Glomerular visceral epithelial cell (primary cell): ENCODE measurements at regions not wholly inside any gene's neighbourhood (a gene's known extent, or its start where the extent isn't known, plus 50 kb on each side); places are given as distances from the start of the nearest gene placed in this dataset.
A peak's percentile ranks its signal among the peaks of the same experiment; 100 is the strongest.
"Not testable (repeated sequence)": the region's sequence is repeated elsewhere in the genome, so short reads cannot be mapped to it uniquely, and the experiment has no call there.

ENCODE experiments used
- DNase-seq: peaks from one replicate; pipeline ENCODE4 v3.0.0-alpha.2; 2016; ENCODE audit errors: extremely low spot score

DNA sequence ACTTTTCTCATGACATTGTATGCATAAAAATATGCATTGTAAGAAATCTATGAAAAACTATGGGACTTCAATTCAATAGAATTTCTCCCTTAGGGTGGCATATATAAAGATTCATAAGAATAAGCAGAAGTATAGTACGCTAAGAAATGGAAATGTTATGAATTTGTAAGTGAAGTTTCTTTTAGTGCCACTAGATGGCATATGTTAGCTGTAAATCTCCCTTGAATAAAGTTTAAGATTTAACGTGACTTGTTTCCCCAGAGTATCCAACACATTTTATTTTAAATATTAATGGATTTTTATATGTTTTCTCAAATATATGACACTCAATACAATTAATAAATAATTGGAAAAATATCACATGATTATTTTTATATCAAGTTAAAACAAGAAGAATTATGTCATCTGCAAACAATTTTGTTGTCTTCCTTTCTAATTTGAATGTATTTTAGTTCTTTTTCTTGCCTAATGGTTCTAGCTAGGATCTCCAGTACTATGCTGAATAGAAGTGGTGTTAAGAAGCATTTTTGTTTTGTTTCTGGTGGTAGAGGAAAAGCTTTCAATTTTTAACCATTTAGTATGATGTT, 287.2 kb downstream of the HGF start:
- DNase-seq, result no peak

DNA sequence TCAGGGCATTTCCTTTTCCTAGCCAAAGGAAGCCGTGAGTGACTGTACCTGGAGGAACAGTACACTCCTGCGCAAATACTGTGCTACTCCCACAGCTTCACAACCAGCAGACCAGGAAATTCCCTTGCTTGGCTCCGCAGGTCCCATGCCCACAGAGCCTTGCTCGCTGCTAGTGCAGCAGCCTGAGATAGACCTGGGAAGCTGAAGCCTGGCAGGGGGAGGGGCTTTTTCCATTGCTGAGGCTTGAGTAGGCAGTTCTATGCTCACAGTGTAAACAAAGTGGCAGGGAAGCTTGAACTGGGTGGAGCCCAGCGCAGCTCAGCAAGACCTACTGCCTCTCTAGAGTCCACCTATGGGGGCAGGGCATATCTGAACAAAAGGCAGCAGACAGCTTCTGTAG, 291.2 kb downstream of the HGF start:
- DNase-seq, result no peak

DNA sequence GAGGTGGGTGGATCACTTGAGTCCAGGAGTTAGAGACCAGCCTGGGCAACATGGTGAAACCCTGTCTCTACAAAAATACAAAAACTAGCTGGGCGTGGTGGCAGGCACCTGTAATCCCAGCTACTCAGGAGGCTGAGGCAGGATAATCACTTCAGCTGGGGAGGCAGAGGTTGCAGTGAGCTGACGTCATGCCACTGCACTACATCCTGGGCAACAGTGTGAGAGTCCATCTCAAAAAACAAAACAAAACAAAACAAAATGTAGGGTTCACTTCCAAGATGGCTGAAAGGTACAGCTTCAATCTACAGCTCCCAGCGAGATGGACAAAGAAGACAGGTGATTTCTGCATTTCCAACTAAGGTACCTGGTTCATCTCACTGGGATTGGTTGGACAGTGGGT, 291.6 kb downstream of the HGF start:
- not testable (repeated sequence) for DNase-seq

DNA sequence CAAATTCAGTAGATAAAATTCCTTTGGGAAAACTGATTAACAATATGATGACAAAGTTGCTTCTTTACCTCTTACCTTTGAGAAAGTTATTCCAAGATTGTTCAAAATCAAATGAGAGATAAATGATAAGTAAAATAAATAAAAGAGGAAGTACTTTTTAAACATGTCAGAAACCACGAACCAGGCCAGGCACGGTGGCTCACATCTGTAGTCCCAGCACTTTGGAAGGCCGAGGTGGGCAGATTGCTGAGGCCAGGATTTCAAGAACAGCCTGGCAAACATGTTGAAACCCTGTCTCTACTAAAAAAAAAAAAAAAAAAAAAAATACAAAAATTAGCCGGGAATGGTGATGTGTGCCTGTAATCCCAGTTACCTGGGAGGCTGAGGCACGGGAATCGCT, 296.6 kb downstream of the HGF start:
- DNase-seq, result no peak

- DNase-seq, result no peak
These were observed 299.0 kb downstream of the HGF start for GRCh38 chr7:81470724-81471379.

- DNase-seq, result peak; percentile 68
These were observed 299.8 kb downstream of the HGF start for GRCh38 chr7:81469869-81470723.

GRCh38 chr7:81469153-81469868, 300.5 kb downstream of the HGF start:
- DNase-seq, result no peak

DNA sequence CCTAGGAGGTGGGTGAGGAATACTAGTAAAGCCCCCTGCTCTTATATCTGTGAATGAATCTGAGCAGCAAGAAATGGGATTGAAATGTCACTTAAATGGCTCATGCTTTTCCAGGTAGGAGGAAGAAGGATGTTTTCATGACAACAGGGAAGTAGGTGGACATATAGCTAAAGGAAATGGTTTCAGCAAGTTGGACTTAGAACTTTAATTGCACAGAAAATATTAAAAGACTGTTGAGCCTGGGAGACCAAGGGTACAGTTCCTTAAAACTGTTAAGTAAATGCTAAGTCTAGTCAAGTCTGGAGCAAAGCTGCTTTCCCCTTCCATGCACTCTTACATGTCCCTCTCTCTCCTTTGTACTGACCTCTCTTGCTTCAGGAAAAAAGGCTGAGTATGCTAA, 301.3 kb downstream of the HGF start:
- no peak for DNase-seq

- DNase-seq, result no peak
These were observed 301.9 kb downstream of the HGF start for GRCh38 chr7:81467964-81468363.

DNA sequence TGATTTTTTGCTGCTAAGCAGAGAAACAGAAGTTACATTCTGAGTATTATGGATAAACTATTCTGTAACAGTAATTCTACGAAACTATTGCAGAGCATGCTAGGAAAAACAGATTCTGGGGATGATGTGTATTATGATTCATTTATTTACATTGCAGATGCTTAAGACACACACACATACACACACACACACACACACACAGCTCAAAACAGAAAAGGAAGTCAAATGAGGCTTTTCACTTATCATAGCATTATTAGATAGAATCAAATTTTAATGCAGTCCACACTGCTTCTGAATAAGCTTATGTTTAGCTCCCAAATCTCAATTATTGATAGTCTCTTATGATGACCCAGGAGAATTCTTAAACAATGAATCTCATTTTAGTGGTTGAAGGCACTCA, 307.2 kb downstream of the HGF start:
- no peak for DNase-seq

- no peak for DNase-seq
These were observed 309.4 kb downstream of the HGF start for GRCh38 chr7:81460250-81461045.

DNA sequence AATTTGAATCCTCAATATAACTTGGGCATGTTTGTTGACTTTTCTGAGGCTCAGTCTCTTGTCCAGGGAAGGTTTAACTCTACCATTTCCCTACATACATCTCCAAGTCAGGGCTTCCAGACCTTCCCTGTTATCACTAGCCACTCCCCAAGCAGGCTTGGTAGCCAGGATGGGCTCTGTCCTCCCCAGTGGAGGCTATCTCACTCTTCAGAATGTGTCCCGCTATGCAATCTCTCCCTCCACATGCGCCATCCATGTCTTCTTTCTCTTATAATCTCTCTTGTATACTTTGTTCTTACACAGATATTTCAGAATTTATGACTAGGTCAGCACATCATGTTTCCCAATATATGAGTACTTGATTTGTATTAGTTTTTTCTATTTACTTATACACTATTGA, 310.4 kb downstream of the HGF start:
- DNase-seq, result no peak

GRCh38 chr7:81457852-81458522, 311.9 kb downstream of the HGF start:
- peak; percentile 21 for DNase-seq

- DNase-seq, result not testable (repeated sequence)
These were observed 316.1 kb downstream of the HGF start for GRCh38 chr7:81453770-81454169.

- no peak for DNase-seq
These were observed 320.7 kb downstream of the HGF start for GRCh38 chr7:81449105-81449504.

DNA sequence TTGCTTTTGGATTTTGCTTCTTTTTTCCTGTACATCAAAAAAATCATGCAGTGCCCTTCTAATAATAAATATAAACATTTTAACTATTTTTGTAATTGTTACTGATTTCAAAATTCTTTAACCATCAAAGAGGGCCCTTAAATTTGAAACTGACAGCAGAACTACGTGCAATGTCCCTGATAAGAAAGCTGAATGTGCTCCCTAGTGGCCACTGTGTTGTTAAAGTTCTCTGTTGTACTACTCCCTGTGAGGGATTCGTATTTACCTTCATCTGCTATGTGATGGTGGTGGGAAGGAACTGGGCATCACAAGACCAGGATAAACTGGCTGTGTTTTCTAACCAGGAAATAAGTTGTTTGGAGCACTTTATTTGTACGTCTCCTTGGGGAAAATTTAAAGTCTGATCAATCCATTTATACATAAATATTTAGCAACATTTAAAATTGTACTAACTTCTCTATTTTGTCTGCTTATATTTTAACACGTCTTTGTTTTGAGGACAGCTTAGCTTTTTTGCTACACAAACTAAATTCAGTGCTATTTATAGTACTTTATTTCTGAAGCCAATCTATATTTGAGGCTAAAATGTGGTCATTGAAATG, 322.4 kb downstream of the HGF start:
- DNase-seq, result peak; percentile 51

DNA sequence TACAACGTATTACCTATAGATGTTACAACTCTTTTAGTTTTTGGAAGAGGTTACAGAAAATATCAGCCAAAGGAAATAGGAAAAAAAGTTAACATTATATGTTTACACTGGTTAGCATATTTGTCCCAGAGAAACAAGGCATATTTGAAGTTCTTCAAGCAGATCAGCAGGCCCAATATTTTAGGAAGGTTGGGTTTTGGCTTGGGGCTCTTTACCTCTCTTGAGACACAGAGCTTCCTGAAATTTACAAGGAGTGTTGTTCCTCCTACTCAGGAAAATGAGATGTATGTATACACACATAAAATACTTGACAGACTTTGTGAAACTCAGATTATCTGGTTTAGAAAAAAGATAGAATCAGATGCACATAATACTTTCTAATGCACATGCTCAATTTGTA, 323.6 kb downstream of the HGF start:
- DNase-seq, result no peak

DNA sequence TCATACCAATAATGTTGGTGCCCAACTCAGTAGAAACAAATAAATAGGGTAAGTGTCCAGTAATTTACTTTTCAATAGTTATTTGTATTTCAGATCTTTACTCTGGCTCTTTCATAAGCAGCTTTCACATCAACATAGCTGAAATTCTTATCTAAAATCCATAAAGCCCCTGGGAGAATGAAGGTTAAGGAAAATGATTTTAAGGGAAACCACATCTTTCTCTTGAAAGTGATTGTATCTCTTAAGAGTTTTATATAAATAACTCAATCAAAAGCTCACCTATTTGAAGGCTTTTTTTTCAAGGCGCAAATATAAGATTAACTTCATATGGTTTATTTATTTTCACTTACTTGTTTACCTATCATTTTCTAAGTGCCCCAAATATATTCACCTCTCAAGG, 324.4 kb downstream of the HGF start:
- no peak for DNase-seq

DNA sequence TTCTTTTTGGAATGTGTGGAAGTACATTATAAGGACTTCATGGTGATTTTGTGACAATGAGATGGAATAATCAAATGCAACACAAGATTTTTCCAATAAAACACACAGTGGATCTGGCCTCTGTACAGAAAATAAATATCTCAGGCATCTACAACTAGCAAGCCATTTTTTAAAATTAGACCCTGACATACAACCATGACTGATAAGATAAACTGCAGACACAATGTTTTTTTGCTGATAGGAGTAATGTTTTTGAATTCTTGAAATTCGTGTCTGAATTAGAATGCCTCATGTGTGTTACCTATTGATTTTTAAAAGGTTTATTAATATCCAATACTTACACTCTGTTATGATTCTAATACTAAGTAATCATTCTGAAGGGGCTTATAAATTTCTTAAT, 328.1 kb downstream of the HGF start:
- no peak for DNase-seq

DNA sequence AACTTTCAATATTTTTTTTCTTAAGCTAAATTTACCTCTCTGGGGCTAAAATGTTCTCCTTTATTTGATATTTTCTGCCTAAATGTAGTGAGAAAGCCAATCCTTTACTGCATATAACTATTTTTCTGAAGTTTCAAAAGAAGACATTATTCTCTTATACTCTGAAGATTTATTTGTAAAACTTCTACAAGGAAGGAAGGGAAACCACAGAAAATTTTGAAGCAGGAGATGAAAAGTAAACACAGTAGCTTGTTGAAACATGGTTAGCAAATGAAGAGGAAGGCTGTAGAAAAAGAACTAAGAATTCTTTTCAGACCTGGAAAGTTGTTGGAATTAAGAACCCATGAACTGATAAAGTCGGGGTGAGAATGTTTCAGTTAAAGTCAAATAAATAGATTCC, 330.3 kb downstream of the HGF start:
- DNase-seq, result no peak

GRCh38 chr7:81437160-81437559, 332.7 kb downstream of the HGF start:
- not testable (repeated sequence) for DNase-seq
